ENCODE measurements at regions not wholly inside any gene's neighbourhood (a gene's known extent, or its start where the extent isn't known, plus 50 kb on each side); places are given as distances from the start of the nearest gene placed in this dataset.

DNA sequence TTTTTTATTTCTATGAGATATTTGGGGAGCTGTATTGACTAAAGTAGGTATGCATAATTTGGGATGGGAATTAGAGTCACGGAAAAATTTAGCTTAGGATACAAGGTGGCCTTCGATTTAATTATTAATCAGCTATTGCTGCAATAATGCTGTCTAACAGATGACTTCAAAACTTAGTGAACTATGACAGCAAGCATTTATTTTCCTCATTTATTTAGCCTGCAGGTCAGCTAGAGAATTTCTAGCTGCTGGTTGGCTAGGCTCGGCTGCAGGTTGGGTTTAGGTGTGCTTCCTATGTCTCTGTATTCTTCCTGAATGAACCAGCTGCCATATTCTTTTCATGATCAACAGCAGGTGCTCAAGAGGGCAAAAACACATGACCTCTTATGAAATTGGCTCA is 181.8 kb upstream of the RAG2 start:
- no peak for TF ChIP-seq EZH2 (IDR thresholded peaks at IDR 0.05; ENCODE audit: insufficient read depth, poor library complexity, severe bottlenecking)
- TF ChIP-seq EZH2phosphoT487 (IDR thresholded peaks at IDR 0.05; ENCODE audit: insufficient read depth, low read depth) = no peak

Measured in GM23248 (cell line).